ENCODE measurements at regions not wholly inside any gene's neighbourhood (a gene's known extent, or its start where the extent isn't known, plus 50 kb on each side); places are given as distances from the start of the nearest gene placed in this dataset.

GRCh38 chr20:39630215-39630908 is 668.2 kb downstream of the DHX35 start:
- TF ChIP-seq POLR2AphosphoS5 (IDR thresholded peaks at IDR 0.05; ENCODE audit: low read depth, low read length) = no peak
- TF ChIP-seq TAF1 (IDR thresholded peaks at IDR 0.05; ENCODE audit: low read depth, low read length) = no peak
- TF ChIP-seq POU2F2 (IDR thresholded peaks at IDR 0.05; ENCODE audit: low read depth, low read length) = no peak
- no peak for TF ChIP-seq SPI1 (IDR thresholded peaks at IDR 0.05; ENCODE audit: low read depth, low read length)
- TF ChIP-seq PAX5 (IDR thresholded peaks at IDR 0.05; ENCODE audit: insufficient read depth, low read length, severe bottlenecking) = no peak
- TF ChIP-seq POLR2A (IDR thresholded peaks at IDR 0.05; ENCODE audit: low read depth, low read length) = no peak
- DNase-seq (ENCODE audit: insufficient read length, low spot score) = no peak
- no peak for FAIRE-seq

GRCh38 chr20:39627765-39628164 is 665.6 kb downstream of the DHX35 start:
- FAIRE-seq (no peak), DNase-seq (ENCODE audit: insufficient read length, low spot score) (no peak)
- TF ChIP-seq TAF1 (IDR thresholded peaks at IDR 0.05; ENCODE audit: low read depth, low read length) = no peak
- no peak for TF ChIP-seq POLR2AphosphoS5 (IDR thresholded peaks at IDR 0.05; ENCODE audit: low read depth, low read length)
- no peak for TF ChIP-seq PAX5 (IDR thresholded peaks at IDR 0.05; ENCODE audit: insufficient read depth, low read length, severe bottlenecking)
- no peak for TF ChIP-seq POLR2A (IDR thresholded peaks at IDR 0.05; ENCODE audit: low read depth, low read length)
- TF ChIP-seq SPI1 (IDR thresholded peaks at IDR 0.05; ENCODE audit: low read depth, low read length) = no peak
- TF ChIP-seq POU2F2 (IDR thresholded peaks at IDR 0.05; ENCODE audit: low read depth, low read length) = no peak

- FAIRE-seq = no peak
- no peak for DNase-seq (ENCODE audit: insufficient read length, low spot score)
- TF ChIP-seq TAF1 (IDR thresholded peaks at IDR 0.05; ENCODE audit: low read depth, low read length) (no peak), POLR2A (IDR thresholded peaks at IDR 0.05; ENCODE audit: low read depth, low read length) (no peak), SPI1 (IDR thresholded peaks at IDR 0.05; ENCODE audit: low read depth, low read length) (no peak), POU2F2 (IDR thresholded peaks at IDR 0.05; ENCODE audit: low read depth, low read length) (no peak), PAX5 (IDR thresholded peaks at IDR 0.05; ENCODE audit: insufficient read depth, low read length, severe bottlenecking) (no peak), POLR2AphosphoS5 (IDR thresholded peaks at IDR 0.05; ENCODE audit: low read depth, low read length) (no peak)
Observed at GRCh38 chr20:39624316-39624715, 662.2 kb downstream of the DHX35 start.

- no peak for FAIRE-seq
- no peak for DNase-seq (ENCODE audit: insufficient read length, low spot score)
- TF ChIP-seq SPI1 (IDR thresholded peaks at IDR 0.05; ENCODE audit: low read depth, low read length) = no peak
- TF ChIP-seq POLR2AphosphoS5 (IDR thresholded peaks at IDR 0.05; ENCODE audit: low read depth, low read length) = no peak
- no peak for TF ChIP-seq POLR2A (IDR thresholded peaks at IDR 0.05; ENCODE audit: low read depth, low read length)
- TF ChIP-seq TAF1 (IDR thresholded peaks at IDR 0.05; ENCODE audit: low read depth, low read length) = no peak
- TF ChIP-seq PAX5 (IDR thresholded peaks at IDR 0.05; ENCODE audit: insufficient read depth, low read length, severe bottlenecking) = no peak
- no peak for TF ChIP-seq POU2F2 (IDR thresholded peaks at IDR 0.05; ENCODE audit: low read depth, low read length)
Observed at GRCh38 chr20:39623584-39624234, 661.6 kb downstream of the DHX35 start.

GRCh38 chr20:39619271-39619785 is 657.2 kb downstream of the DHX35 start:
- no peak for DNase-seq (ENCODE audit: insufficient read length, low spot score)
- FAIRE-seq = no peak
- TF ChIP-seq PAX5 (IDR thresholded peaks at IDR 0.05; ENCODE audit: insufficient read depth, low read length, severe bottlenecking) = no peak
- TF ChIP-seq POLR2A (IDR thresholded peaks at IDR 0.05; ENCODE audit: low read depth, low read length) = no peak
- no peak for TF ChIP-seq TAF1 (IDR thresholded peaks at IDR 0.05; ENCODE audit: low read depth, low read length)
- TF ChIP-seq SPI1 (IDR thresholded peaks at IDR 0.05; ENCODE audit: low read depth, low read length) = no peak
- TF ChIP-seq POLR2AphosphoS5 (IDR thresholded peaks at IDR 0.05; ENCODE audit: low read depth, low read length) = no peak
- TF ChIP-seq POU2F2 (IDR thresholded peaks at IDR 0.05; ENCODE audit: low read depth, low read length) = no peak

GRCh38 chr20:39611901-39612300 is 649.8 kb downstream of the DHX35 start:
- TF ChIP-seq TAF1 (IDR thresholded peaks at IDR 0.05; ENCODE audit: low read depth, low read length) (no peak), POU2F2 (IDR thresholded peaks at IDR 0.05; ENCODE audit: low read depth, low read length) (no peak), POLR2AphosphoS5 (IDR thresholded peaks at IDR 0.05; ENCODE audit: low read depth, low read length) (no peak), POLR2A (IDR thresholded peaks at IDR 0.05; ENCODE audit: low read depth, low read length) (no peak), PAX5 (IDR thresholded peaks at IDR 0.05; ENCODE audit: insufficient read depth, low read length, severe bottlenecking) (no peak), SPI1 (IDR thresholded peaks at IDR 0.05; ENCODE audit: low read depth, low read length) (no peak)
- FAIRE-seq (no peak), DNase-seq (ENCODE audit: insufficient read length, low spot score) (no peak)

- no peak for TF ChIP-seq PAX5 (IDR thresholded peaks at IDR 0.05; ENCODE audit: insufficient read depth, low read length, severe bottlenecking)
- no peak for TF ChIP-seq POU2F2 (IDR thresholded peaks at IDR 0.05; ENCODE audit: low read depth, low read length)
- TF ChIP-seq SPI1 (IDR thresholded peaks at IDR 0.05; ENCODE audit: low read depth, low read length) = no peak
- TF ChIP-seq TAF1 (IDR thresholded peaks at IDR 0.05; ENCODE audit: low read depth, low read length) = no peak
- no peak for TF ChIP-seq POLR2A (IDR thresholded peaks at IDR 0.05; ENCODE audit: low read depth, low read length)
- no peak for TF ChIP-seq POLR2AphosphoS5 (IDR thresholded peaks at IDR 0.05; ENCODE audit: low read depth, low read length)
- no peak for FAIRE-seq
Observed at GRCh38 chr20:39607141-39607540, 645.0 kb downstream of the DHX35 start.

GRCh38 chr20:39605908-39606307 is 643.8 kb downstream of the DHX35 start:
- no peak for FAIRE-seq
- no peak for TF ChIP-seq POLR2A (IDR thresholded peaks at IDR 0.05; ENCODE audit: low read depth, low read length)
- TF ChIP-seq POU2F2 (IDR thresholded peaks at IDR 0.05; ENCODE audit: low read depth, low read length) = no peak
- TF ChIP-seq PAX5 (IDR thresholded peaks at IDR 0.05; ENCODE audit: insufficient read depth, low read length, severe bottlenecking) = no peak
- no peak for TF ChIP-seq SPI1 (IDR thresholded peaks at IDR 0.05; ENCODE audit: low read depth, low read length)
- TF ChIP-seq POLR2AphosphoS5 (IDR thresholded peaks at IDR 0.05; ENCODE audit: low read depth, low read length) = no peak

More at GRCh38 chr20:39607141-39607540, 645.0 kb downstream of the DHX35 start:
- DNase-seq (ENCODE audit: insufficient read length, low spot score) = no peak

GRCh38 chr20:39605361-39605760 is 643.2 kb downstream of the DHX35 start:
- DNase-seq (ENCODE audit: insufficient read length, low spot score) (no peak), FAIRE-seq (no peak)
- no peak for TF ChIP-seq TAF1 (IDR thresholded peaks at IDR 0.05; ENCODE audit: low read depth, low read length)
- no peak for TF ChIP-seq POU2F2 (IDR thresholded peaks at IDR 0.05; ENCODE audit: low read depth, low read length)
- TF ChIP-seq PAX5 (IDR thresholded peaks at IDR 0.05; ENCODE audit: insufficient read depth, low read length, severe bottlenecking) = no peak
- TF ChIP-seq SPI1 (IDR thresholded peaks at IDR 0.05; ENCODE audit: low read depth, low read length) = no peak
- TF ChIP-seq POLR2AphosphoS5 (IDR thresholded peaks at IDR 0.05; ENCODE audit: low read depth, low read length) = no peak
- no peak for TF ChIP-seq POLR2A (IDR thresholded peaks at IDR 0.05; ENCODE audit: low read depth, low read length)

More at GRCh38 chr20:39605908-39606307, 643.8 kb downstream of the DHX35 start:
- no peak for DNase-seq (ENCODE audit: insufficient read length, low spot score)

Data from GM12891 (cell line).